ENCODE measurements at regions not wholly inside any gene's neighbourhood (a gene's known extent, or its start where the extent isn't known, plus 50 kb on each side); places are given as distances from the start of the nearest gene placed in this dataset.

GRCh38 chr12:91817517-91817916, 328.1 kb downstream of the BTG1 start:
- peak overlapping the region in 1 of 8 donors; percentile 41 for H3K27ac Mint-ChIP-seq
- no peaks in the 10 kb centered on the region for H3K27me3 ChIP-seq (ENCODE audit: insufficient read depth, low read length, poor library complexity, severe bottlenecking)
- DNase-seq = no peak
- POLR2A ChIA-PET = no interaction called here
- H3K9me3 Mint-ChIP-seq = peaks cover 3 to 6% (median 4%) of the 10 kb centered on the region in 5 donors
- H3K9me3 ChIP-seq (ENCODE audit: low read length) = no peaks in the 10 kb centered on the region
- H3K27ac ChIP-seq (ENCODE audit: low read depth, low read length) = no peak overlapping the region
- H3K4me1 Mint-ChIP-seq = peaks cover 6 to 11% (median 6%) of the 10 kb centered on the region in 3 donors
- no peaks in the 10 kb centered on the region for H3K36me3 ChIP-seq (ENCODE audit: insufficient read depth, low read length)
- CTCF ChIA-PET = no interaction called here
- peaks cover 1% of the 10 kb centered on the region for H3K4me1 ChIP-seq (ENCODE audit: insufficient read depth, low read length)
- H3K27me3 Mint-ChIP-seq = no peaks in the 10 kb centered on the region
- peaks cover 0 to 11% (median 6%) of the 10 kb centered on the region in 3 donors for H3K36me3 Mint-ChIP-seq
- no peak overlapping the region for H3K4me3 Mint-ChIP-seq
- no peak overlapping the region for H3K4me3 ChIP-seq (ENCODE audit: low read length)

- peaks cover 0 to 28% (median 7%) of the 10 kb centered on the region in 3 donors for H3K36me3 Mint-ChIP-seq
- peaks cover 12% of the 10 kb centered on the region for H3K4me1 ChIP-seq (ENCODE audit: insufficient read depth, low read length)
- peak overlapping the region in 2 of 8 donors; percentile 2 to 24 for H3K27ac Mint-ChIP-seq
- no peak overlapping the region for H3K4me3 ChIP-seq (ENCODE audit: low read length)
- no peak for DNase-seq
- POLR2A ChIA-PET = interaction anchor here (1.0 kb wide), 1 partner anchor 330 kb away, joined by 3 read pairs; no protein-coding TSS in a partner anchor
- H3K27me3 ChIP-seq (ENCODE audit: insufficient read depth, low read length, poor library complexity, severe bottlenecking) = no peaks in the 10 kb centered on the region
- H3K27me3 Mint-ChIP-seq = no peaks in the 10 kb centered on the region
- no peak overlapping the region for H3K4me3 Mint-ChIP-seq
- H3K36me3 ChIP-seq (ENCODE audit: insufficient read depth, low read length) = no peaks in the 10 kb centered on the region
- no peak overlapping the region for H3K27ac ChIP-seq (ENCODE audit: low read depth, low read length)
- peaks cover 8 to 17% (median 14%) of the 10 kb centered on the region in 5 donors for H3K9me3 Mint-ChIP-seq
- CTCF ChIA-PET = no interaction called here
- peaks cover 24 to 41% (median 38%) of the 10 kb centered on the region in 3 donors for H3K4me1 Mint-ChIP-seq
- H3K9me3 ChIP-seq (ENCODE audit: low read length) = no peaks in the 10 kb centered on the region
Measured at GRCh38 chr12:91813701-91814100, 331.9 kb downstream of the BTG1 start.

- Mint-ChIP-seq H3K9me3 (peaks cover 15 to 30% (median 26%) of the 10 kb centered on the region in 5 donors), H3K36me3 (peaks cover 4 to 41% (median 16%) of the 10 kb centered on the region in 3 donors), H3K27ac (peak overlapping the region in 7 of 8 donors; percentile 12 to 91 (median 88)), H3K4me3 (peak overlapping the region in 5 of 7 donors; percentile 1 to 60 (median 30)), H3K27me3 (peaks cover 0 to 1% of the 10 kb centered on the region in 2 donors), H3K4me1 (peaks cover 20 to 38% (median 36%) of the 10 kb centered on the region in 3 donors)
- CTCF ChIA-PET = interaction anchor here (0.6 to 2.7 kb wide), 44 partner anchors 9 to 822 kb away, joined by 3 to 26 read pairs (median 4); partner anchors contain the start of gene BTG1
- Histone ChIP-seq H3K27me3 (ENCODE audit: insufficient read depth, low read length, poor library complexity, severe bottlenecking) (no peaks in the 10 kb centered on the region), H3K27ac (ENCODE audit: low read depth, low read length) (no peak overlapping the region), H3K9me3 (ENCODE audit: low read length) (peaks cover 5% of the 10 kb centered on the region), H3K36me3 (ENCODE audit: insufficient read depth, low read length) (no peaks in the 10 kb centered on the region), H3K4me1 (ENCODE audit: insufficient read depth, low read length) (peaks cover 12% of the 10 kb centered on the region), H3K4me3 (ENCODE audit: low read length) (no peak overlapping the region)
- POLR2A ChIA-PET = interaction anchor here (0.6 to 2.2 kb wide), 2 partner anchors 217 to 333 kb away, joined by 3 to 22 read pairs; partner anchors contain the start of gene BTG1
- peak; percentile 56 to 80 (median 62) for DNase-seq
Measured at GRCh38 chr12:91811481-91812287, 334.0 kb downstream of the BTG1 start.

- peaks cover 5% of the 10 kb centered on the region for H3K9me3 ChIP-seq (ENCODE audit: low read length)
- no peaks in the 10 kb centered on the region for H3K36me3 ChIP-seq (ENCODE audit: insufficient read depth, low read length)
- peaks cover 22 to 38% (median 35%) of the 10 kb centered on the region in 5 donors for H3K9me3 Mint-ChIP-seq
- peak overlapping the region in 1 of 7 donors; percentile 36 for H3K4me3 Mint-ChIP-seq
- peaks cover 12% of the 10 kb centered on the region for H3K4me1 ChIP-seq (ENCODE audit: insufficient read depth, low read length)
- CTCF ChIA-PET = interaction anchor here (0.7 to 2.7 kb wide), 39 partner anchors 9 to 761 kb away, joined by 3 to 26 read pairs (median 4); partner anchors contain the start of gene BTG1
- POLR2A ChIA-PET = interaction anchor here (2.2 kb wide), 1 partner anchor 334 kb away, joined by 22 read pairs; the partner anchor contains the start of gene BTG1
- H3K4me1 Mint-ChIP-seq = peaks cover 20 to 38% (median 36%) of the 10 kb centered on the region in 3 donors
- no peak overlapping the region for H3K4me3 ChIP-seq (ENCODE audit: low read length)
- no peaks in the 10 kb centered on the region for H3K27me3 ChIP-seq (ENCODE audit: insufficient read depth, low read length, poor library complexity, severe bottlenecking)
- DNase-seq = peak in 1 of 5 donors; percentile 8
- H3K27me3 Mint-ChIP-seq = peaks cover 0 to 1% of the 10 kb centered on the region in 2 donors
- H3K36me3 Mint-ChIP-seq = peaks cover 9 to 50% (median 18%) of the 10 kb centered on the region in 3 donors
- peak overlapping the region in 4 of 8 donors; percentile 13 to 80 (median 49) for H3K27ac Mint-ChIP-seq
- no peak overlapping the region for H3K27ac ChIP-seq (ENCODE audit: low read depth, low read length)
Measured at GRCh38 chr12:91810531-91811451, 334.9 kb downstream of the BTG1 start.

- Histone ChIP-seq H3K4me1 (ENCODE audit: insufficient read depth, low read length) (peaks cover 12% of the 10 kb centered on the region), H3K27ac (ENCODE audit: low read depth, low read length) (no peak overlapping the region), H3K27me3 (ENCODE audit: insufficient read depth, low read length, poor library complexity, severe bottlenecking) (no peaks in the 10 kb centered on the region), H3K9me3 (ENCODE audit: low read length) (peaks cover 5% of the 10 kb centered on the region), H3K36me3 (ENCODE audit: insufficient read depth, low read length) (no peaks in the 10 kb centered on the region), H3K4me3 (ENCODE audit: low read length) (no peak overlapping the region)
- H3K27me3 Mint-ChIP-seq = peaks cover 0 to 1% of the 10 kb centered on the region in 2 donors
- peaks cover 20 to 38% (median 36%) of the 10 kb centered on the region in 3 donors for H3K4me1 Mint-ChIP-seq
- peak overlapping the region in 2 of 8 donors; percentile 56 for H3K27ac Mint-ChIP-seq
- POLR2A ChIA-PET = interaction anchor here (0.8 kb wide), 1 partner anchor 9 kb away, joined by 3 read pairs; no protein-coding TSS in a partner anchor
- DNase-seq = no peak
- peaks cover 28 to 43% (median 40%) of the 10 kb centered on the region in 5 donors for H3K9me3 Mint-ChIP-seq
- H3K4me3 Mint-ChIP-seq = peak overlapping the region in 1 of 7 donors; percentile 48
- CTCF ChIA-PET = interaction anchor here (1.2 to 2.7 kb wide), 4 partner anchors 10 to 335 kb away, joined by 3 to 26 read pairs (median 4); partner anchors contain the start of gene BTG1
- peaks cover 9 to 57% (median 20%) of the 10 kb centered on the region in 3 donors for H3K36me3 Mint-ChIP-seq
Measured at GRCh38 chr12:91810077-91810476, 335.6 kb downstream of the BTG1 start.

- Histone ChIP-seq H3K27me3 (ENCODE audit: insufficient read depth, low read length, poor library complexity, severe bottlenecking) (no peaks in the 10 kb centered on the region), H3K27ac (ENCODE audit: low read depth, low read length) (no peak overlapping the region), H3K9me3 (ENCODE audit: low read length) (peaks cover 5% of the 10 kb centered on the region), H3K36me3 (ENCODE audit: insufficient read depth, low read length) (no peaks in the 10 kb centered on the region), H3K4me3 (ENCODE audit: low read length) (no peak overlapping the region), H3K4me1 (ENCODE audit: insufficient read depth, low read length) (no peaks in the 10 kb centered on the region)
- peaks cover 0 to 1% of the 10 kb centered on the region in 2 donors for H3K27me3 Mint-ChIP-seq
- peaks cover 4 to 10% (median 9%) of the 10 kb centered on the region in 3 donors for H3K4me1 Mint-ChIP-seq
- H3K36me3 Mint-ChIP-seq = peaks cover 9 to 64% (median 16%) of the 10 kb centered on the region in 3 donors
- H3K4me3 Mint-ChIP-seq = no peak overlapping the region
- ChIA-PET POLR2A (no interaction called here), CTCF (no interaction called here)
- peak overlapping the region in 1 of 8 donors; percentile 61 for H3K27ac Mint-ChIP-seq
- peaks cover 27 to 36% (median 32%) of the 10 kb centered on the region in 5 donors for H3K9me3 Mint-ChIP-seq
- no peak for DNase-seq
Measured at GRCh38 chr12:91805031-91805430, 340.6 kb downstream of the BTG1 start.

GRCh38 chr12:91804533-91804932, 341.1 kb downstream of the BTG1 start:
- no peaks in the 10 kb centered on the region for H3K27me3 ChIP-seq (ENCODE audit: insufficient read depth, low read length, poor library complexity, severe bottlenecking)
- no peak overlapping the region for H3K4me3 ChIP-seq (ENCODE audit: low read length)
- no peaks in the 10 kb centered on the region for H3K4me1 ChIP-seq (ENCODE audit: insufficient read depth, low read length)
- peaks cover 5% of the 10 kb centered on the region for H3K9me3 ChIP-seq (ENCODE audit: low read length)
- peak overlapping the region in 1 of 8 donors; percentile 61 for H3K27ac Mint-ChIP-seq
- no peak overlapping the region for H3K27ac ChIP-seq (ENCODE audit: low read depth, low read length)
- no peak for DNase-seq
- no peaks in the 10 kb centered on the region for H3K36me3 ChIP-seq (ENCODE audit: insufficient read depth, low read length)
- peaks cover 0 to 1% of the 10 kb centered on the region in 2 donors for H3K27me3 Mint-ChIP-seq
- ChIA-PET CTCF (no interaction called here), POLR2A (no interaction called here)
- no peak overlapping the region for H3K4me3 Mint-ChIP-seq
- H3K9me3 Mint-ChIP-seq = peaks cover 27 to 31% (median 28%) of the 10 kb centered on the region in 5 donors
- peaks cover 3 to 5% (median 4%) of the 10 kb centered on the region in 3 donors for H3K4me1 Mint-ChIP-seq
- H3K36me3 Mint-ChIP-seq = peaks cover 9 to 59% (median 13%) of the 10 kb centered on the region in 3 donors
